HPDE6-E6E7 (cell line): ENCODE measurements at regions not wholly inside any gene's neighbourhood (a gene's known extent, or its start where the extent isn't known, plus 50 kb on each side); places are given as distances from the start of the nearest gene placed in this dataset.

Source experiments
- DNase-seq: peaks from one replicate; pipeline ENCODE4 v3.0.0; 2011; ENCODE audit warnings: missing footprints; ENCODE audit errors: extremely low spot score

DNA sequence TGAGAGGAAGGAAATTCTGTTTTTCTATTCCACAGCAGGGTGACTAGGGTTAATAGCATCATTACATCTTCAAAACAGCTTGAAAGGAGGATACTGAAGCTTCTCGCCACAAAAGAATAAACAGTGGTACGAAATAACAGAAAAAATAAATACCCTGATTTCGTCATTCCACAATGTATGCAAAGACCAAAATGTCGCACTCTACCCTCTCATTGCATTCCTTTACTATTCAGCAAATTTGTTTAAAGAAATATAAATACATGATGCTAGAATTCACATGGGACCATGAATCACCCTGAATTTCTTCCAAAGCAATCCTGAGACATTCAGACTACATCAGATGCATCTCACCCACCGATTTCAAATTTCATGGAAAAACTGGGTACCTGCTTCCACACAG lies 112.3 kb upstream of the TOP3B start:
- no peak for DNase-seq

- DNase-seq = no peak
Measured at GRCh38 chr22:22094514-22094913, 111.9 kb upstream of the TOP3B start.

GRCh38 chr22:22093743-22094142 lies 111.2 kb upstream of the TOP3B start:
- DNase-seq = no peak

DNA sequence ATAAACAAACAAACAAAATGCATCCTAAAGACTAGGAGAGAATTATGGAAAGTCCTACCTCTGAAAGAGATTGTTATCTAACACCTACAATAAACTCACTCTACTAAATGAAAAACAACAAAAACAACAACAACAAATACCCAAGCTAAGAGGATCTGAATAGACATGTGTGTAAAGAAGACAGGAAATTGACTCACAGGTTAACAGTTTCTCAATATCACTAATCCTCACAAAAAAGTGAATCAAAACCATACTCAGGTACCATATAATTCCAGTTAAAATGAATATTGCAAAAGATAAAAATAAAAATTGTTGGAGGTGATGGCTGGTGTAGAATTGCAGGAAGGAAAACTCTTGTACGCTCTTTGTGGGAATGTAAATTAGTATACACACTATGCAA lies 110.4 kb upstream of the TOP3B start:
- DNase-seq = no peak

DNA sequence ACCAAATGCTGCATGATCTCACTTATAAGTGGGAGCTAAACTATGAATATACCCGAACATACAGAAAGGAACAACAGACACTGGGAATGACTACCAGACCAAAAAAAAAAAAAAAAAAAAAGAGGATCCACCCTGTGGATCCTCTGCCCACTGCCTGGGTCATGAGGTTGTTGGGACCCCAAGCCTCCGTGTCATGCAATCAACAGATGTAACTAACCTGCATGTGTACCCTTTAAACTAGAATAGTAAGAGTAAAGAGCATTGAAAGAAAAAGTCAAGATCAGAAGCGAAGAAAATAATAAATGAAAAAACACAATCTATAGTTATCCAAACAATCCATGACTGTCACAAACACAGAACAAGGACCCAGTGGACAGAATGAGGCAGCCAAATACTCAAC lies 109.5 kb upstream of the TOP3B start:
- DNase-seq = no peak

DNA sequence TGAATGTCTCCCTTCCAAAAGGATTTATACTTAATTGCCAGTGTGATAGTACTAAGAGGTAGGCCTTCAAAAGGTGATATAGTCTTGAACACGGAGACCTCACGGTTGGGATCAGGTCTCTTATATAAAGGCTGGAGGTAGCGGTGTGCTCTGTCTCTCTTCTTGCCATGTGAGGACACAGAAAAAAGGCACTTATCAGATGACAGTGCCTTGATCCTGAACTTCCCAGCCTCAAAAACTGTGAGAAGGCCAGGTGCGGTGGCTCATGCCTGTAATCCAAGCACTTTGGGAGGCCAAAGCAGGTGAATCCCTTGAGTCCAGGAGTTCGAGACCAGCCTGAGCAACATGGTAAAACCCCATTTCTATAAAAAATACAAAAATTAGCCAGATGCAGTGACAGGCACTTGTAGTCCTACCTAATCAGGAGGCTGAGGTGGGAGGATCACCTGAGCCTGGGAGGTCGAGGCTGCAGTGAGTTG lies 108.9 kb upstream of the TOP3B start:
- DNase-seq = no peak

DNA sequence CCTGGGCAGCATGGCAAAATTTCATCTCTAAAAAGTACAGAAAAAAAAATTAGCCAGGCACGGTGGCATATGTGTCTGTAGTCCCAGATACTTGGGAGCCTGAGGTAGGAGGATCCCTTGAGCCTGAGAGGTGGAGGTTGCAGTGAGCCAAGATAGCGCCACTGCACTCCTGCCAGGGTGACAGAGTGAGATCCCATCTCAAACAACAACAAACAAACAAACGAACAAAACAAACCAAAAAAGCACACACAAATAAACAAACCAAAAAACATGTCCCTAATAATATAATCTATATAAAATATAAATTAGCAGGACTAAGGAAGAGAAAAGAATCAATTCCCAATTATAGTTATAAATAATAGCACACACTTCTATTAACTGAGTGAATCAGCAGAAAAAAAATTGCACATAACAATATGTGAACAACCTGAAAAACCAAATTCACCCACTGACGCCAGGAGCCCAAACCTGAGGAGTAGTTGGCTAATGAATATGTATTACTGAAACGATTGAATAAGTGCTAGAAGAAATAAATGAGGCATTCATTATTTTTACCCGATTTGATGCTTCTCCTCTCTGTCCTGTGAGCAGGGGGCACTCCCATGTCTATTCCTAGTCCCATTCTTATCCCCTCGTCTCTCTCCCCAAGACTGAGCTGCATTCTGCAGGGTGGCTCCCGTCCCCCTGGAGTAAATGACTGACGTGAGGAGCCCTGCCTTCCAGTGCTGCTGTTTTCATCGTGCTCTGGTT lies 108.2 kb upstream of the TOP3B start:
- DNase-seq = no peak

GRCh38 chr22:22089459-22090308 lies 107.1 kb upstream of the TOP3B start:
- no peak for DNase-seq

GRCh38 chr22:22088658-22089458 lies 106.3 kb upstream of the TOP3B start:
- DNase-seq = no peak

DNA sequence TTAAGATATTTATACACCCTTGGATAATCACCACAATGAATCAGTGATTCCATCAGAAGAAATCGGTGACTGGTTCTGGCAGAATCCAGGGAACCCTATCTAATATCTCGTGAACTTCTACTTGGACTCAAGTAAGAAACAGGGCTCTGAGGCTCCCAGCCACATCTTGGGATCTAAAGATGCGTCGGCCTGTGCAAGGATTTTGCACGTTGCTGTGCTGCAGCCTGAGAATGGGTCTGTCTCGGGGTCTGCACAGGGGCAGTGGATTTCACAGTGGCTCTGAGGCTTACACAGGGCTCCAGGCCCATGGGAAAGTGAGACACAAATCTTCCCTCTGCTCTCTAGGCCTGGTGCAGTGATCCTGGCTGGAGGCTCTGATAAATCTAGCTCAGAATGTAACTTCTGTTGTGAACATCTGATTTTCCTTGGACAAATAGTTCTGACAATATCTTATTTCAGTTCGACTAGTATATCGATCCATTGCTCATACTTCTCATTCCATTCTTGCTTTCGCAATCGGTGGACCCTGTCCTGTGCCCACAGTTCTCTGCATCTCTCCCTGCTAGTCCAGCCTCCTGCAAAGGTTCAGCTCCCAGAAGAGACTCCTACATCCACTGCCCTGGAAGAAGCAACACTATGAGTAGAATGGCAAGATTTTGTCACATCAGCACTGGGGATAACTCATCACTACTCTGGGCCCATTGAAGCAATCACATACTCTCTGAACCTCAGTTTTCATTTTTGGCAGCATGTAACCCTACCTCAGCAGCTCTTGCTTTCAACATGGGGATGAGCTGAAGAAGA lies 105.5 kb upstream of the TOP3B start:
- DNase-seq = no peak

DNA sequence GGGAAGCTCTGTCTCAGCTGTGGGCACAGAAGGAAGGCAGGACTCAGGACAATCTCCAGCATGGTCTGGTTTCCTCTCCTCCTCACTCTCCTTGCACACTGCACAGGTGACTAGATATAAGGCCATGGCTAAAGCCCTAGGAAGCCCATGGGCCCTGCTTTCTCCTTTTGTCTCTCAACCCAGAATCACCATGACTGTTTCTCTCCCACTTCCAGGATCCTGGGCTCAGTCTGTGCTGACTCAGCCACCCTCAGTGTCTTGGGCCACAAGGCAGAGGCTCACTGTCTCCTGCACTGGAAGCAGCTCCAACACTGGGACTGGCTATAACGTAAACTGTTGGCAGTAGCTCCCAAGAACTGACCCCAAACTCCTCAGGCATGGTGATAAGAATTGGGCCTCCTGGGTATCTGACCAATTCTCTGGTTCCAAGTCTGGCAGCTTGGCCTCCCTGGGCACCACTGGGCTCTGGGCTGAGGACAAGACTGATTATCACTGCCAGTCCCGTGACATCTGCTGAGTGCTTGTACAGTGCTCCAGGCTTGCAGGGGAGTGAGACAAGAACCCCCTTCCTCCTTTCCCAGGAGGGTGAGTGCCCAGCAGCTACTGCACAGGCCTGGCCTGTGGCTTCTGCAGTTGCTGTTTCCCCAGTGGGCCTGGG lies 104.0 kb upstream of the TOP3B start:
- DNase-seq = no peak

DNA sequence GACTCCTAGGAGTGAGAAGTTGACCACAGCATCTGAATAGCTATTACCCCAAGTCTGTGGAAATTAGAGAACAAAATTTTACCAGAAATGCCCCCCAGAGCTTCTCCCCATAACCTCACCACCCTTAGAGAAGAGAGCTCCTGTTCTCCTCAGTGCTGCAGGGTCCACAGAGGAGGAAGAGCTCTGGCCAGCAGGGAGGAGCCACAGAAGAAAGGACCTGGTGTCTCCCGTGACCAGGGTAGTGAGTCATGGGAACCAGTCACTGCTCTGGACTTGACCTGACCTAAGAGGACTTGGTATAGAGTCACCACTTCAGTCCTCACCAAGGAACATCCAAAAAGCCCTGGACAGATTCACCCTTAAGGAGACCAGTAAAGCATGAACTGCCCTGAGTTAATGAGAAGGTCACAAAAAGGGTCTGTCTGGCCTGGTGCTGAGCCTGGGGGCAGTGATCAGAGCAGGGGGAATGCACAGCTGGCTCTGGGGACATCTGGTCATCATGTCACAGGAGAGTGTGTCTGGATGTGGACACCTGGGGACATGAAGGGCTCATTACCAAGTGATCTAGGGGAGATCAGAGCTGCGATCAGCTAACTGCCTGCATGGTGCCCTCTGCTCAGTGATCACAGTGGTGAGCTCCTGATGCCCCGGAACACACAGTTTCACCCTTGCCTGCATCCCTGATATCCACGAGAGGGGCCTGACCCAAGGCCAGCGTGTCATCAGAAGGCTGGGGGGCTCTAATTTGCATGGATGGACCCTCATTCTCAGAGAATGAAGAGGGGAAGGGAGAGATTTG lies 103.3 kb upstream of the TOP3B start:
- DNase-seq = no peak

GRCh38 chr22:22084089-22084711 lies 101.6 kb upstream of the TOP3B start:
- DNase-seq = no peak

DNA sequence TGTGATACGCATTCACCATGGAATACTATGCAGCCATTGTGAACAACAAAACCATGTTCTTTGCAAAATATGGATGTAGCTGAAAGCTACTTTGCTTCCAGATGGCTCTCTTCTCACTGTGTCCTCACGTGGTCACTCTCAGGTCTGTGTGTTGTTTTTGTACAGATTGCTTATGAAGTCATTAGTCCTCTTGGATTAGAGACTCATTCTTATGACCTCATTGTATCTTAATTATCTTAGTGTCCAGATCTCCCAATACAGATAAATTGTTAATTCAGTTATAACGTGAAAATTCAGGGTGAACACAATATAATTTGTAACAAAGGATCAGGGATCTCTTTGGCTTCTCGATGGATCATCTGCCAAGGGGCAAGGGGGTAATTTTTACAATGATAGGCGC lies 100.4 kb upstream of the TOP3B start:
- no peak for DNase-seq

- DNase-seq = no peak
Measured at GRCh38 chr22:22082229-22082835, 99.7 kb upstream of the TOP3B start.

DNA sequence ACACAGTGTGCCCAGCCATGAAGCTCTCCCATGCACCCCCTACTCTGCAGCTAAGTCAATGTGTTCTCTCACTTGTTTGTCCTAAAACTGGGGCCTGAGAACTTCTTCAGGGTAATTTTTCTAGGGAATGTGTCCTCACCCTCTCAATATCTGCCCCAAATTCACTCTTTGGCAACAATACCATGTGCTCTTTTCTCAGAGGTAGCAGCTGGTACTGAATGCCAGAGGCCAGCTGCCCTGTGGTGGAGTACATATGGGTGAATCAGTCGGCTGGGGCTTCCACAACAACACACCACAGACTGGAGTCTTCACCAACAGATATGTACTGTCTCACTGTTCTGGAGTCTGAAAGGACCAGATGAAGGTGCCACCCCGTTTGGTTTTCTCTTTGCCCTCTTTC lies 97.7 kb upstream of the TOP3B start:
- no peak for DNase-seq

DNA sequence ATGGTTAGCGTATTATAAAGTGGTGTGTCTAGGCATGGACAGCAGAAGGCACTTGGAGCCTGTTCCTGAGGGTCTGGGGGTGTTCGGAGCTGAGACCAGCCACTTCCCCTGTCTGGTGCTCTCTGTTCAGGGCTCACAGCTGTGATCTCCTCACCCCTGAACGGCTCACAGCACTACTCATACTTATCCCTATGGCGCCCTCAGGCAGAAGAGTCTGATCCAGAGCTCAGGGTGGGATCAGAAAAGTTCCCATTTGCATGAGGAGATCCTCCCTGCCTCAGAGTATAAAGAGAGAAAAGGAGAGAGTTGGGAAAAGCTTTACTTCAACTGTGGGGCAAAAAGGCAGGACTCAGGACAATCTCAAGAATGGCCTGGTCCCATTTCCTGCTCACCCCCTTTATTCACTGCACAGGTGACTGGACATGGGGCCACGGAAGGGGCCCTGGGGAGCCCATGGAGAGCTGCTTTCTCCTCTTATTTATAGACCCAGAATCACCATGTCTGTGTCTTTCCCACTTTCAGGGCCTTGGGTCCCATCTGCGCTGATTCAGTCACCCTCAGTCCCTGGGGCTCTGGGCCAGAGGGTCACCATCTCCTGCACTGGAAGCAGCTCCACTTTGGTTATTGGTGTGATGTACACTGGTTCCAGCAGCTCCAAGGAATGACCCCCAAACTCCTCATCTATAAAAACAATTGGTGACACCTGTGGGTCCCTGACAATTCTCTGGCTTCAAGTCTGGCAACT lies 97.0 kb upstream of the TOP3B start:
- DNase-seq = no peak

DNA sequence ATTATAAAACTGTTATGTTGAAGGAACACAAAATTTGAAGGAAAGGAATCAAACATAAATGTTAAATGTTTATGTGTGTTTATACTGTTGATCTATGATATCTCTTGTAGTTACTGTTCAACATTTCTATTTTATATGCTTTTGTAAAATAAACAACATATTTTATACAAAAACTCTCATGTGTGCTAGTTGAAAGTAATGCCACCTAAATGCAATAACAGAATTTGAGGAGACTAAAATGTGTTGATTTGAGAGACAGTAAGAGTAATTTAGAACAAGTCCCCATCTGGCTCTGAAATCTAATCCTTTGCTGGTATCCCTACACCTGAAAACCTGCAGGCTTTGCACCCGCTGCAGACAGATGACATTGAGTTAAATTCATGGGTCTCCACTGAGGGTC lies 95.7 kb upstream of the TOP3B start:
- DNase-seq = no peak
